GM21390 (cell line): ENCODE measurements at regions not wholly inside any gene's neighbourhood (a gene's known extent, or its start where the extent isn't known, plus 50 kb on each side); places are given as distances from the start of the nearest gene placed in this dataset.

ENCODE experiments used
- ATAC-seq: cut with Tn5 transposase; IDR thresholded peaks from one replicate; pipeline ENCODE4 v1.9.1; 2021; ENCODE audit not compliant: unreplicated experiment

GRCh38 chr2:181185948-181186347 lies 205.5 kb downstream of the UBE2E3 start:
- no peak for ATAC-seq

DNA sequence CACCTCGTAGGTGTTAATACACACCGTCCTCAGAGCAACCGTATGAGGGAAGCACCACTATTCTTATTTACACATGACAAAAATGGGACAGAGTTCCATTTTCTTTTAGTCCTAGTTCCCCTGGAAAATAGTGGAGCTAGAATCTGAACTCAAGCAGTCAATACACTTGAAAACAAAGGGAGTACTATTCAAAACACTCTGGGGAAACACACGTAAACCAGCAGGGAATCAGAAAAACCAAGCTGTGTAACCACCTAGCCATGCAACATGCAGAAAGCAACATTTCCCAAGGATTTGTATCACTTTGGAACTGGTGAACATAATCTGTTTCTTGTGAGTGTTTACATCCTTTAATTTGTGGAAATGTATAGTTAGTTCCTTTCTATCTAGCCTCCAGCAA lies 208.2 kb downstream of the UBE2E3 start:
- no peak for ATAC-seq

- ATAC-seq: no peak
Measured at GRCh38 chr2:181189951-181190350, 209.5 kb downstream of the UBE2E3 start.

- no peak for ATAC-seq
Measured at GRCh38 chr2:181190711-181191110, 210.3 kb downstream of the UBE2E3 start.

DNA sequence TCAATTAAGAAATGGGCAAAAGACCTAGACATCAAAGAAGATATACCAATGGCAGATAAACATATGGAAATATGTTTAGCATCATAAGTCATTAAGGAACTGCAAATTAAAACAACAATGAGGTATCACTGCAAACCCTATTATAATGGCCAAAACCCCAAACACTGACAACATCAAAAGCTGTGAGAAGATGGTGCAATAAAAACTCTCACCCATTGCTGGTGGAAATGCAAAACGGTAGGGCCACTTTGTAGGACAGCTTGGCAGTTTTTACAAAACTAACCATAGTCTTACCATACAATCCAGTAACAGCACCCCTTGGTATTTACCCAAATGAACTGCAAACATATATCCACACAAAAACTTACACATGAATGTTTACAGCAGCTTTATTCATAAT lies 213.1 kb downstream of the UBE2E3 start:
- ATAC-seq: no peak

GRCh38 chr2:181196401-181196800 lies 216.0 kb downstream of the UBE2E3 start:
- no peak for ATAC-seq

DNA sequence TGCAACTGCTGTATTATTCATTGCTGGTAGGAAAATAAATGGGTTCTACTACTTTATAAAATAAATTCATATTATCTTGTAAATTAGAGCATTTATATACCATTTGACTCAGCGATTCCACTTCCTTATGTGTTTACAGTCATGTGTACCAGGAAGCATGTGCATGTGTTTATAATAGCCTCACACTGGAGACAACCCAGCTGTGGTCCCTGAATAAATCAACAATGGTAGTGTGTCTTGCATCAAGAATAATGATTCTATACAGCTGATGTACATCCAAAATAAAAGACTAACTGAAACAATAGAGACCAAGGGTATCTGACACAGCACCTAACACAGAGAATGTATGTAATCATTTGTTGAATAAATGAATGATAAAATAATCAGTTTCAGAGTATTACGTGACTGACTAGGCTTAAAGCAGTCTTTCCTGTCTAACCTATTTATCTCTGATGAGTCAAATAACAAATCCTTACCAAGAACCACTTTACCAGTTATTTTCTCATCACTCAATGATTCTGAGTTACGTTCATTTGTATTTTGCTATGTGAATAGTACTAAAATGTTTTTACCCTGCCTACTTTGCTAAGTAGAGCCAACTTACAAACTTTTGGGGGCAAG lies 216.8 kb downstream of the UBE2E3 start:
- no peak for ATAC-seq

- ATAC-seq: no peak
Measured at GRCh38 chr2:181198183-181198864, 217.9 kb downstream of the UBE2E3 start.

DNA sequence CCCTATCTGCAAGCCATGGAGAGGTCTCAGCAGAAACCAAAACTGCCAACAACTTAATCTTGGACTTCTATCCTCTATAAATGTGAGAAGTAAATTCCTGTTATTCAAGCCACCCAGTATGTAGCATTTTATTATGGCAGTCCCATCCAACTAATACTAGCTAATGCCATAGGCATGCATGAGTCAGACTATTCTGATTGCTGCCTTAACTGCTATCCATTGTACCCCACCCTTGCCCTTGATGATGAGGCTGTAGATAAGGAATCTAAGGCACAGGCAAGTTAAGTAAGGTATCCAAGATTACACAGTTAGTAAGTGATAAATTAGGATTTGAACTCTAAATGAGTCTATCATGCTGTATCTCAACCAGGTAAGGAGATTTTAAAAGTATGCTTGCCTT lies 223.0 kb downstream of the UBE2E3 start:
- ATAC-seq: no peak

GRCh38 chr2:181203916-181204315 lies 223.5 kb downstream of the UBE2E3 start:
- no peak for ATAC-seq

DNA sequence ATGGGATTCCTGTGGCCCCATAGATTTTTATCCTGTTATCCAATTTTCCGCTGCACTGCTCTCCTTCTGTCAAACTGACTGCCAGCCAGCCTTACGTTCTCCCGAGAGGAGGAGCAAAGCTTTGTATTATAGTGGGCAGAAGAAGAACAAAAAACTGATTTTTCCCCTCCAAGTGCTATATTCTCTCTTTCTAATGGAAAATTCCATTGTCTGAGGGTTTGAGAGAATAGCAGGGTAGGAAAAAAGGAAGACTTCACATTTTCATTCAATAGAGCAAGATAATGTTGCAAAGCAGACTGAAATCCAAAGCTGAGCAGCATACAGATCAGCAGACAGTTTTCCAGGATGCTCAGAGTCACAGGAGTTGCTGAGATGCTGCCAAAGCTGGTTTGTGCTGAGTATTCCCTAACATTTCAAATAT lies 238.0 kb downstream of the UBE2E3 start:
- ATAC-seq: no peak

- ATAC-seq: no peak
Measured at GRCh38 chr2:181223234-181223633, 234.0 kb upstream of the ITGA4 start.

- ATAC-seq: no peak
Measured at GRCh38 chr2:181224866-181225265, 232.3 kb upstream of the ITGA4 start.

DNA sequence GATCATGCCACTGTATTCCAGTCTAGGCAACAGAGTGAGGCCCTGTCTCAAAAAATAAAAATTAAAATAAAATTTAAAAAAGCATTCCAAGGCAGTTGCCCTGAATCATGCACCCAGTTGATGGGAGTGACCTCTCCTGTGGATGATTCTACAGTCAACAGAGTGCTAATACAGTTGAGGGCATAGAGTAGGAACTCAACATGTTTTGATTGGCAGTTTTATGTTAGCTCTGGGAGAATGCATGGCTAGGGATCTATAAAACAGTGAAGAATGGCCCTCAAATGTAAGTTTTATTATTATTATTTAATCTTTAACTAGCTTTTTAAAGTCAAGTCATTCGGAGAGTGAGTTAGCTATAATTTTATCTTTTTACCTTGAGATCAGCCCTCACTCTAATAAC lies 228.5 kb upstream of the ITGA4 start:
- no peak for ATAC-seq

GRCh38 chr2:181231151-181231550 lies 226.0 kb upstream of the ITGA4 start:
- no peak for ATAC-seq

- no peak for ATAC-seq
Measured at GRCh38 chr2:181231886-181232621, 225.1 kb upstream of the ITGA4 start.

DNA sequence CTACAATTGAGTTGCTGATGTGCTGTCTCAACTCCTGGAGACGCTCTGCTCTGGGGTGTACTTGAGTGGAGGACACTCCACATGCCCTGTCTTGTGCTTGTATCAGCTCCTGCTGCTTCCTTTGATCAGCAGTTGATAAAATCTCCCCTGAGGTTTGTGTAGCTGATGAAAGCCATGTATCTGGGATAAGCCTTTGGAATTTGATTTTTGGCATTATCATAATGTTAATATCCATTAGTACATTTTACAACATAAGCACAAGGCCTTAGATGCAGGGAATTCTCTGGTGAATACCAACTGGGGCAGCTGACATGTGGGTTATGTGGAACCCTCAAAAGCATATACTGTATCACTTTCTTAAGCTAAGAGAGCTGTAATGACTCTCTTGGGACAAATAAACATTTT lies 222.7 kb upstream of the ITGA4 start:
- ATAC-seq: no peak

DNA sequence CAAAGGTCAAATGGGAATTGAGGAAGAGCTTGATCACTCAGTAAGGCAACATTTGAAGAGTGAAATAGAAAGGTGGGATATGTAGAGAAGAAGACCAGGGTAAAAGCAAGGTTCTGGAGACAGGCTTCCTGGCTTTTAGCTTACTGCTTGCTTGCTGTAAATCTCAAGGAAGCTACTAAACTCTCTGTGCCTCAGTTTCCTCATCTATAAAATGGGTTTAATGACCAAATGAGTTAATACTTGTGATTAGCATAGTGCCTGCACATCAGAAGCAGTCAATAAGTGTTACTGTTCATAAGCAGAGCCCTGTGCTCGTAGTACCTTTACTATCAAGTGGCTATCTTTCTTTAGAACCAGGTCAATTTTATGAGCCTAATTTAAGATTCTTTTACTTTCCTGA lies 222.2 kb upstream of the ITGA4 start:
- no peak for ATAC-seq

GRCh38 chr2:181235683-181236459 lies 221.3 kb upstream of the ITGA4 start:
- ATAC-seq: peak; percentile 98

DNA sequence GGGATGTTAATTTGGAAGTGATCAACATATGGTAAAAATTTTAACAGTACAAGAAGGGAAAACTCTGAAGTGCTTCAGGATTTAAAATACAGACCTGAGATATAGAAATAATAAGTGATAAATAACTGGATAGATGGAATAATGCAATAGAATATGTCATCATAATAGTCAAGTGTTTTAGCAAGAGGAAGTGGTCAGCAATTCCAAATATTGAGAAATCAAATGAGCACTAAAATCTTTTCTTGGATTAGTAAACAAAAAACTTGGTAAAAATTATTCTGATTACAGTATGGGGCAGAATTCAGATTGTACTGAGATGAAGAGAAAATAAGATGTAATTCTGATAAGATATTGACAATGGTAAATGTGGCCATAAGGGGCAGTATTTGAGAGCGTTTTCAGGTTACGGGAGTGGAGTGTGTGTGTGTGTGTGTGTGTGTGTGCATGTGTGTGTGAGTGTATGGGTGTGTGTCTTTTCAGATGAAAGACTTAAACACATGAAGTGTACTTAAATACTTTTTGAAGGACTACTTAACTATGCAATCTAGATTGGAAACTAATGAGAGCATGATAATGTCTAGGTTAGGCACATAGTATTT lies 217.9 kb upstream of the ITGA4 start:
- no peak for ATAC-seq

DNA sequence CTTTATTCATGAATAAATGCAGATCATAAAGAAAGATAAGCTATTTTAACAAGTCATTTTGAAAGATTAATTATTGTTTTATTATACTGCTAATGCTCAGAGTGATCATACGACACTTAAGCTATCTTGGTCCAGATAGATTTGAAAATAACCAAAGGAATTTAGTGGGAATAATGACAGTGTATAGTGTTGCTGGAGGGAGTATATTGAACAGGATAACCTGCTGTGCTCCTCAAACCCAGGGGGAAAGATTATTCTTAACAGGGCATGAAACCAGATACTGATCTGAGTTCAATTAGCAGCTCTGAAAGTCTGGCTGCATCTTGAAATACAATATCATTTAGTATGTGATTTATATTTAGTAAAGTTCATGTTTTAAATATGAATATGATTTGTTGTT lies 216.3 kb upstream of the ITGA4 start:
- ATAC-seq: no peak
